ENCODE measurements at regions not wholly inside any gene's neighbourhood (a gene's known extent, or its start where the extent isn't known, plus 50 kb on each side); places are given as distances from the start of the nearest gene placed in this dataset.
A peak's percentile ranks its signal among the peaks of the same experiment; 100 is the strongest.

DNA sequence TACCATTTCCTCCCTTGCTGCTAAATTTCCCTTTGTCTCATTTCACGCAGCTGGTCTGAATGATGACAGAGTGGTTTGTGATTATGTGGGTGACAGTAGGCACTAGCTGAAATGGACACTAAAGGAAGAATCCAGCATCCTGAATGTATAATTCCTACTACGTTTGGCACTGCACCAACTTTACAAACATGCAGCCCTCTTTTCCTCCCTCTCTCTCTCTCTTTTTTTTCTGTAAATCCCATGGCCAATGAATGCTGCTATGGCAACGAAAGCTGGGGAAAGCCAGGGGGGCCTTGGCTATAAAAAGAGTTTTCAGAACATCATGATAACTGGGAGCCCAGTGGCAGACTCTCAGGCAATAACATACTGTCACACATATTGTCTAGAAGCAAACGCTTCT, 367.2 kb upstream of the AGTR1 start:
- Histone ChIP-seq H3K4me3 (no peak overlapping the region), H3K4me1 (no peaks in the 10 kb centered on the region), H3K27ac (no peak overlapping the region), H3K27me3 (no peaks in the 10 kb centered on the region), H3K36me3 (no peaks in the 10 kb centered on the region), H3K9me3 (no peaks in the 10 kb centered on the region)
- ATAC-seq (no peak), DNase-seq (no peak)
- 55% methylated on average over 4 of the region's 4 CpGs for WGBS (ENCODE audit: insufficient coverage, low coverage, low lambda C conversion rate, missing lambda C conversion rate)
- TF ChIP-seq, protein P1, sequence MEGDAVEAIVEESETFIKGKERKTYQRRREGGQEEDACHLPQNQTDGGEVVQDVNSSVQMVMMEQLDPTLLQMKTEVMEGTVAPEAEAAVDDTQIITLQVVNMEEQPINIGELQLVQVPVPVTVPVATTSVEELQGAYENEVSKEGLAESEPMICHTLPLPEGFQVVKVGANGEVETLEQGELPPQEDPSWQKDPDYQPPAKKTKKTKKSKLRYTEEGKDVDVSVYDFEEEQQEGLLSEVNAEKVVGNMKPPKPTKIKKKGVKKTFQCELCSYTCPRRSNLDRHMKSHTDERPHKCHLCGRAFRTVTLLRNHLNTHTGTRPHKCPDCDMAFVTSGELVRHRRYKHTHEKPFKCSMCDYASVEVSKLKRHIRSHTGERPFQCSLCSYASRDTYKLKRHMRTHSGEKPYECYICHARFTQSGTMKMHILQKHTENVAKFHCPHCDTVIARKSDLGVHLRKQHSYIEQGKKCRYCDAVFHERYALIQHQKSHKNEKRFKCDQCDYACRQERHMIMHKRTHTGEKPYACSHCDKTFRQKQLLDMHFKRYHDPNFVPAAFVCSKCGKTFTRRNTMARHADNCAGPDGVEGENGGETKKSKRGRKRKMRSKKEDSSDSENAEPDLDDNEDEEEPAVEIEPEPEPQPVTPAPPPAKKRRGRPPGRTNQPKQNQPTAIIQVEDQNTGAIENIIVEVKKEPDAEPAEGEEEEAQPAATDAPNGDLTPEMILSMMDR (IDR thresholded peaks at IDR 0.05), result no peak
- no peak for TF ChIP-seq POLR2A (IDR thresholded peaks at IDR 0.05)
- intact Hi-C loops (cut with DNase I), result no loop called here

DNA sequence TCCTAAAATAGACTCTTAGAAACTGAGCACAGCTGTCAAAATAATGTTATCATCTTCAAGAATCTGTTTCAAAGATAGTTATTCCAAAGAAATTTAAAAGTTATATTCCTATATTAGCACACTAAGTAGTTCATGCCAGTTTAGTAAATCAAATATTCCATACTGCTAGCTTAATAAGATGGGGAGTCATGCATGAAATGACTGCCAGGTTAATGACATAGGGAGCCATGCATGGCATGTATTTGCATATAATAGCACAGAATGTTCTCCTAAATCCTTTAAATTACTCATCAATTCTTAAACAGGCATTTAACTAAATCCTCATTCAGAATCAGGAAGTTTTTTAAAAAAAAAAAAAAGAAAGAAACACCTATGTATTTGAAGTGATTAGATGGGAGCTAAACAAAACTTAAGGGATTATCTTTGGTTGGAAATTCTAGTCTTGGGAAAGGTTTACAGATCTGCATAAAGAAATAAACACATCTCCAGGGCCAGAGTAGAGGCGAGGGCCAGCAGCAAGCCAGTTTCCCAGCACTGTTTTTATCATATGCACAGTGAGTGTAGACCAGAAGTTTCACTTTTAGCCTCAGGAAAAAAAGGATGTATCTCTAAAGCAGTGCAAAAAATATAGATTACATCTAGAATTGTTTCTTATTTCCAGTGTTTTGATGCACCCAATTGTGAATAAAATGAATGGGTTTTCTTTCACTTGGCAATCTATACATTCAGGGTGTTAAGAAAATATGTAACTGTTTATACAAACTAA, 366.4 kb upstream of the AGTR1 start:
- H3K27ac ChIP-seq, result no peak overlapping the region
- H3K9me3 ChIP-seq, result no peaks in the 10 kb centered on the region
- H3K27me3 ChIP-seq, result no peaks in the 10 kb centered on the region
- H3K4me3 ChIP-seq, result no peak overlapping the region
- intact Hi-C loops (cut with DNase I), result no loop called here
- 60% methylated on average over 1 of the region's 1 CpG for WGBS (ENCODE audit: insufficient coverage, low coverage, low lambda C conversion rate, missing lambda C conversion rate)
- ATAC-seq, result no peak
- H3K36me3 ChIP-seq, result no peaks in the 10 kb centered on the region
- no peaks in the 10 kb centered on the region for H3K4me1 ChIP-seq
- TF ChIP-seq POLR2A (IDR thresholded peaks at IDR 0.05), result no peak
- TF ChIP-seq, protein P1 (IDR thresholded peaks at IDR 0.05), result no peak
- no peak for DNase-seq

DNA sequence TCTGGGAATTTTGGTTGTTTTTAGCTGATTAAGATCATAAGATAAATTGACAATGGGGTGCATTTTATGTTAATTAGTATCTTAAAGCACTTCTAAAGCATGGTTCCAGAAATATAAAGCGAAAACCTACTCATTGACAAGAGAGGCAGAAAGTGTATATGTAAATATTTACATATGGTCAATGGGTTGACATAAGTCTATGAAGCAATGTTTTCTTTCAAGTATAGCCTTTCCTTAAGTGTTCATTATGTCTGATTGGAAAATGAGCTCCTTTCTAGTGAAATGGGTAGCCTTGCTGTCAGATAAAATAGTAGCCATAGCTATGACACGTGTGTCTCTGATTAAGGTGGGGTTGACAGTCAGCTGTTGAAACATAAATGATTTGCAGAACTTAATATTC, 365.2 kb upstream of the AGTR1 start:
- no peak for ATAC-seq
- no peaks in the 10 kb centered on the region for H3K36me3 ChIP-seq
- H3K4me1 ChIP-seq, result no peaks in the 10 kb centered on the region
- no peak for DNase-seq
- no peak overlapping the region for H3K4me3 ChIP-seq
- TF ChIP-seq POLR2A (IDR thresholded peaks at IDR 0.05), result no peak
- TF ChIP-seq, protein P1 (IDR thresholded peaks at IDR 0.05), result no peak
- H3K27me3 ChIP-seq, result no peaks in the 10 kb centered on the region
- WGBS (ENCODE audit: insufficient coverage, low coverage, low lambda C conversion rate, missing lambda C conversion rate), result 38% methylated on average over 2 of the region's 2 CpGs
- no peak overlapping the region for H3K27ac ChIP-seq
- intact Hi-C loops (cut with DNase I), result no loop called here
- no peaks in the 10 kb centered on the region for H3K9me3 ChIP-seq

DNA sequence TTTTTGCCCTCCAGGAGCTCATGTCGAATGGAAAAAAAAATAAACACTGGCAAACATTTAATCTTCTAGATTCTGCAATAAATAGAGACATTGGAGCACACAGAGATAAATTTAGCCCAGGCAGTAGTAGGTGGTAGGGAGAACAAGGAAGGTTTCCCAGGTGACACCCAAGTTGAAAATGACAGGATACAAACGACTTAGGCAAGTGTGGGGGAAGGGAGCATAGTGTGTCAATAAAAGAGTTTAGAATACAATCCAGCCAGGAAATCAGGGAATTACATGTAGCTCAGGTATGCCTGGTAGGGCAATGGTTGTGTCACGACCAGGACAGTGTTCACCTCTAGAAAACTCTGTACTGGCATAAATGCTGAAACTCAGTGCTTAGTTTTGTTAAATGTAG, 364.6 kb upstream of the AGTR1 start:
- DNase-seq, result no peak
- Histone ChIP-seq H3K9me3 (no peaks in the 10 kb centered on the region), H3K4me3 (no peak overlapping the region), H3K4me1 (no peaks in the 10 kb centered on the region), H3K36me3 (no peaks in the 10 kb centered on the region), H3K27ac (no peak overlapping the region), H3K27me3 (no peaks in the 10 kb centered on the region)
- TF ChIP-seq, protein P1 (IDR thresholded peaks at IDR 0.05), result no peak
- TF ChIP-seq POLR2A (IDR thresholded peaks at IDR 0.05), result no peak
- intact Hi-C loops (cut with DNase I), result no loop called here
- ATAC-seq, result peak in 2 of 4 donors; percentile 47 to 66
- WGBS (ENCODE audit: insufficient coverage, low coverage, low lambda C conversion rate, missing lambda C conversion rate), result 19% methylated on average over 3 of the region's 3 CpGs
